Astrocyte (in vitro differentiated cells and primary cell): ENCODE measurements at regions not wholly inside any gene's neighbourhood (a gene's known extent, or its start where the extent isn't known, plus 50 kb on each side); places are given as distances from the start of the nearest gene placed in this dataset.

ENCODE experiments used
- DNase-seq: peaks from one replicate; pipeline ENCODE4 v3.0.0-alpha.2; 2010; ENCODE audit warnings: low read depth
- FAIRE-seq: peaks from 2 replicates; lab custom pipeline; 2011; peaks lifted over from hg19 to GRCh38; lab: Jason Lieb, UNC
- H2AFZ ChIP-seq: 2 replicates; pipeline ENCODE4 v1.6.0; 2012; ENCODE audit warnings: low read depth, low read length, inconsistent platforms
- H3K27ac ChIP-seq: 2 replicates; pipeline ENCODE4 v1.5.1; 2011; ENCODE audit warnings: low read depth, low read length, inconsistent platforms
- H3K27me3 ChIP-seq: 2 replicates; pipeline ENCODE4 v1.6.0; 2011; ENCODE audit warnings: low read length, inconsistent platforms; ENCODE audit not compliant: insufficient read depth
- H3K36me3 ChIP-seq: 2 replicates; pipeline ENCODE4 v1.5.1; 2011; ENCODE audit warnings: low read length, inconsistent platforms; ENCODE audit not compliant: insufficient read depth
- H3K4me1 ChIP-seq: 2 replicates; pipeline ENCODE4 v1.5.1; 2011; ENCODE audit warnings: low read length, inconsistent platforms; ENCODE audit not compliant: insufficient read depth
- H3K4me2 ChIP-seq: 2 replicates; pipeline ENCODE4 v1.6.0; 2012; ENCODE audit warnings: low read length, inconsistent platforms
- H3K4me3 ChIP-seq: 2 replicates; pipeline ENCODE4 v1.5.1; 2011; ENCODE audit warnings: low read depth, mild to moderate bottlenecking, low read length, inconsistent platforms; ENCODE audit not compliant: insufficient read depth
- H3K79me2 ChIP-seq: 2 replicates; pipeline ENCODE4 v1.6.0; 2012; ENCODE audit warnings: mild to moderate bottlenecking, low read length, inconsistent platforms; ENCODE audit not compliant: insufficient read depth
- H3K9ac ChIP-seq: 2 replicates; pipeline ENCODE4 v1.6.0; 2012; ENCODE audit warnings: mild to moderate bottlenecking, low read length, inconsistent platforms
- H3K9me3 ChIP-seq: 2 replicates; pipeline ENCODE4 v1.5.1; 2012; ENCODE audit warnings: low read depth, mild to moderate bottlenecking, low read length, inconsistent platforms; ENCODE audit not compliant: insufficient read depth
- H4K20me1 ChIP-seq: 2 replicates; pipeline ENCODE4 v1.6.0; 2012; ENCODE audit warnings: low read length, inconsistent platforms; ENCODE audit not compliant: insufficient read depth
- H3K27ac Mint-ChIP-seq: one replicate; pipeline ENCODE4 v1.8.0; 2021; ENCODE audit warnings: mild to moderate bottlenecking, mixed read lengths; ENCODE audit not compliant: unreplicated experiment
- H3K27me3 Mint-ChIP-seq: one replicate; pipeline ENCODE4 v1.8.0; 2021; ENCODE audit warnings: low read depth, mixed read lengths; ENCODE audit not compliant: unreplicated experiment
- H3K36me3 Mint-ChIP-seq: one replicate; pipeline ENCODE4 v1.8.0; 2021; ENCODE audit warnings: low read depth, mixed read lengths; ENCODE audit not compliant: unreplicated experiment
- H3K4me1 Mint-ChIP-seq: one replicate; pipeline ENCODE4 v1.8.0; 2021; ENCODE audit warnings: low read depth, mixed read lengths; ENCODE audit not compliant: unreplicated experiment
- H3K4me3 Mint-ChIP-seq: one replicate; pipeline ENCODE4 v1.8.0; 2021; ENCODE audit warnings: mild to moderate bottlenecking, moderate library complexity, mixed read lengths; ENCODE audit not compliant: unreplicated experiment
- H3K9me3 Mint-ChIP-seq: one replicate; pipeline ENCODE4 v1.8.0; 2021; ENCODE audit warnings: mild to moderate bottlenecking, mixed read lengths; ENCODE audit not compliant: unreplicated experiment
- CTCF ChIP-seq: IDR thresholded peaks from 2 replicates; pipeline ENCODE4 v1.5.1; 2011; ENCODE audit warnings: low read depth, mild to moderate bottlenecking, inconsistent platforms, low read length, moderate library complexity; ENCODE audit not compliant: insufficient read depth
- EZH2 ChIP-seq: IDR thresholded peaks from 2 replicates; pipeline ENCODE4 v1.6.1; 2012; ENCODE audit warnings: mild to moderate bottlenecking, low read length, inconsistent platforms; ENCODE audit not compliant: insufficient read depth

- H3K36me3 ChIP-seq, result no peaks in the 10 kb centered on the region
- peaks cover 15% of the 10 kb centered on the region for H3K4me1 Mint-ChIP-seq
- FAIRE-seq (no peak), DNase-seq (no peak)
- H3K27me3 ChIP-seq, result no peaks in the 10 kb centered on the region
- H3K9ac ChIP-seq, result no peak overlapping the region
- no peaks in the 10 kb centered on the region for H3K36me3 Mint-ChIP-seq
- H3K4me3 Mint-ChIP-seq, result no peak overlapping the region
- peaks cover 4% of the 10 kb centered on the region for H3K9me3 Mint-ChIP-seq
- H4K20me1 ChIP-seq, result no peaks in the 10 kb centered on the region
- no peak overlapping the region for H3K27ac Mint-ChIP-seq
- H3K4me3 ChIP-seq, result no peak overlapping the region
- no peak overlapping the region for H3K27ac ChIP-seq
- H3K4me1 ChIP-seq, result no peaks in the 10 kb centered on the region
- H3K79me2 ChIP-seq, result no peaks in the 10 kb centered on the region
- no peak for TF ChIP-seq EZH2
- TF ChIP-seq CTCF, result no peak
- H3K9me3 ChIP-seq, result peaks cover under 1% of the 10 kb centered on the region
- H3K27me3 Mint-ChIP-seq, result peaks cover 10% of the 10 kb centered on the region
- no peak overlapping the region for H3K4me2 ChIP-seq
- H2AFZ ChIP-seq, result no peak overlapping the region
Measured at GRCh38 chr19:29076963-29077362, 136.0 kb downstream of the UQCRFS1 start.

GRCh38 chr19:29076161-29076560, 136.8 kb downstream of the UQCRFS1 start:
- Histone ChIP-seq H3K79me2 (no peaks in the 10 kb centered on the region), H3K36me3 (no peaks in the 10 kb centered on the region), H2AFZ (no peak overlapping the region), H3K27me3 (no peaks in the 10 kb centered on the region), H4K20me1 (no peaks in the 10 kb centered on the region), H3K4me1 (no peaks in the 10 kb centered on the region), H3K27ac (no peak overlapping the region), H3K9ac (no peak overlapping the region), H3K9me3 (peaks cover 5% of the 10 kb centered on the region), H3K4me2 (no peak overlapping the region), H3K4me3 (no peak overlapping the region)
- Mint-ChIP-seq H3K27ac (no peak overlapping the region), H3K27me3 (peaks cover 9% of the 10 kb centered on the region), H3K4me3 (no peak overlapping the region), H3K9me3 (peaks cover 4% of the 10 kb centered on the region), H3K36me3 (no peaks in the 10 kb centered on the region), H3K4me1 (peaks cover 15% of the 10 kb centered on the region)
- DNase-seq (no peak), FAIRE-seq (no peak)
- no peak for TF ChIP-seq EZH2
- no peak for TF ChIP-seq CTCF

GRCh38 chr19:29075149-29075548, 137.8 kb downstream of the UQCRFS1 start:
- peaks cover 4% of the 10 kb centered on the region for H3K9me3 Mint-ChIP-seq
- no peak for TF ChIP-seq CTCF
- TF ChIP-seq EZH2, result no peak
- no peaks in the 10 kb centered on the region for H3K36me3 Mint-ChIP-seq
- H4K20me1 ChIP-seq, result no peaks in the 10 kb centered on the region
- H2AFZ ChIP-seq, result no peak overlapping the region
- no peaks in the 10 kb centered on the region for H3K27me3 ChIP-seq
- H3K4me1 ChIP-seq, result no peaks in the 10 kb centered on the region
- no peak for DNase-seq
- H3K27ac ChIP-seq, result no peak overlapping the region
- H3K79me2 ChIP-seq, result no peaks in the 10 kb centered on the region
- peaks cover 6% of the 10 kb centered on the region for H3K27me3 Mint-ChIP-seq
- no peak overlapping the region for H3K27ac Mint-ChIP-seq
- H3K4me3 ChIP-seq, result no peak overlapping the region
- H3K4me1 Mint-ChIP-seq, result peaks cover 15% of the 10 kb centered on the region
- no peak for FAIRE-seq
- H3K4me2 ChIP-seq, result no peak overlapping the region
- H3K9me3 ChIP-seq, result peaks cover 5% of the 10 kb centered on the region
- H3K9ac ChIP-seq, result no peak overlapping the region
- no peaks in the 10 kb centered on the region for H3K36me3 ChIP-seq
- H3K4me3 Mint-ChIP-seq, result no peak overlapping the region
